ENCODE measurements at regions not wholly inside any gene's neighbourhood (a gene's known extent, or its start where the extent isn't known, plus 50 kb on each side); places are given as distances from the start of the nearest gene placed in this dataset.
A peak's percentile ranks its signal among the peaks of the same experiment; 100 is the strongest.

DNA sequence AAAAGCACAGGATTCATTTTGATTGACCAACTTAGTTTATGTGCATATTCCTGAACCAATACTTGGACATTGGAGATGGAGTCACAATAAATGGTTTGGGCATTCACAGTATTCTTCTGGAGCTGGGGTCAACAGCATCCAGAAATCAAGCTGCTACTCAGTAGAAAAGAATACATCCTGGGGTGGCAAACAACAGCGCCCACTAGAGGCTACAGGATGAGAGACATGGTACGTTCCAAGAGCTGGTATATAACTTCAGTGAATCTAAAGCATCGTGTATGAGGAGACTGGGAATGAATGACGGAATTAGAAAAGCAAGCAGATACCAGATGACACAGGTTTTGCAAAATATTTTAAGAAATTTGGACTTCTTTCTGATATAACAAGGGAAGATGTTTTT is 142.9 kb upstream of the FIGN start:
- no peak overlapping the region for H3K4me3 ChIP-seq (replicated peaks; ENCODE audit: low read depth, low read length)
- peak; percentile 42 for DNase-seq (ENCODE audit: low read depth)
- TF ChIP-seq, protein P1, sequence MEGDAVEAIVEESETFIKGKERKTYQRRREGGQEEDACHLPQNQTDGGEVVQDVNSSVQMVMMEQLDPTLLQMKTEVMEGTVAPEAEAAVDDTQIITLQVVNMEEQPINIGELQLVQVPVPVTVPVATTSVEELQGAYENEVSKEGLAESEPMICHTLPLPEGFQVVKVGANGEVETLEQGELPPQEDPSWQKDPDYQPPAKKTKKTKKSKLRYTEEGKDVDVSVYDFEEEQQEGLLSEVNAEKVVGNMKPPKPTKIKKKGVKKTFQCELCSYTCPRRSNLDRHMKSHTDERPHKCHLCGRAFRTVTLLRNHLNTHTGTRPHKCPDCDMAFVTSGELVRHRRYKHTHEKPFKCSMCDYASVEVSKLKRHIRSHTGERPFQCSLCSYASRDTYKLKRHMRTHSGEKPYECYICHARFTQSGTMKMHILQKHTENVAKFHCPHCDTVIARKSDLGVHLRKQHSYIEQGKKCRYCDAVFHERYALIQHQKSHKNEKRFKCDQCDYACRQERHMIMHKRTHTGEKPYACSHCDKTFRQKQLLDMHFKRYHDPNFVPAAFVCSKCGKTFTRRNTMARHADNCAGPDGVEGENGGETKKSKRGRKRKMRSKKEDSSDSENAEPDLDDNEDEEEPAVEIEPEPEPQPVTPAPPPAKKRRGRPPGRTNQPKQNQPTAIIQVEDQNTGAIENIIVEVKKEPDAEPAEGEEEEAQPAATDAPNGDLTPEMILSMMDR (IDR thresholded peaks at IDR 0.05; ENCODE audit: low read length, missing control alignments): peak; percentile 66

DNA sequence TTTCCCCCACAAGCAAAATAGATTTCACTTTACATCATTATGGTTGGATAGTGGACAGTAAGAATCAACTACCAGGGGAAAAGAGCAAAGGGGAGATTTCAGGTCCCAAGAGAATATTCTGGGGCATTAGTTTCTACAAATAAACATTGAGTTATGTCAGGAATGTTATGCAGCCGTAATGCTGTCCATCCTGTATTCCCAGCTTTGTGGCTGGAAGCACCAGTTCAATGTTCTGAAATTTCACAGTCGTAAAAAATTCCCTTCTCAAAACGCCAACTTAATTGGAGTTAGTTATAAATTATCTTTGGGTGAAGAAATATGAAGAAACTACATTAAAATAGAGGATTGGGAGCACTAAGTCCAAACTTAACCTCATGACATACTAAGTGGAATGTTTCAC is 141.5 kb upstream of the FIGN start:
- no peak overlapping the region for H3K4me3 ChIP-seq (replicated peaks; ENCODE audit: low read depth, low read length)
- DNase-seq (ENCODE audit: low read depth): peak; percentile 39
- TF ChIP-seq, protein P1 (IDR thresholded peaks at IDR 0.05; ENCODE audit: low read length, missing control alignments): no peak

DNA sequence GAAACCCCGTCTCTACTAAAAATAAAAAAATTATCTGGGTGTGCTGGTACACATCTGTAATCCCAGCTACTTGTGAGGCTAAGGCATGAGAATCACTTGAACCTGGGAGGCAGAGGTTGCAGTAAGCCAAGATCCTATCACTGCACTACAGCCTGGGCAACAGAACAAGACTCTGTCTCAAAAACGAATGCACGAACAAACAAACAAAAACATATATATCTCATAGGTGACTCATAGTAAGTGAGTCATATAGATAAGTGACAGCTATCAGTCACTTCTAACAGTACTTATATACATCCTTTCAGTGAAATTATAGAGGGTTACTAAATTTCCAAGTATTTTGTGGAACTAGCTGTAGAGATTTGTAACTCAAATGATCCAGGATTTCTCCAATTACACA is 127.3 kb upstream of the FIGN start:
- no peak for DNase-seq (ENCODE audit: low read depth)
- no peak overlapping the region for H3K4me3 ChIP-seq (replicated peaks; ENCODE audit: low read depth, low read length)

DNA sequence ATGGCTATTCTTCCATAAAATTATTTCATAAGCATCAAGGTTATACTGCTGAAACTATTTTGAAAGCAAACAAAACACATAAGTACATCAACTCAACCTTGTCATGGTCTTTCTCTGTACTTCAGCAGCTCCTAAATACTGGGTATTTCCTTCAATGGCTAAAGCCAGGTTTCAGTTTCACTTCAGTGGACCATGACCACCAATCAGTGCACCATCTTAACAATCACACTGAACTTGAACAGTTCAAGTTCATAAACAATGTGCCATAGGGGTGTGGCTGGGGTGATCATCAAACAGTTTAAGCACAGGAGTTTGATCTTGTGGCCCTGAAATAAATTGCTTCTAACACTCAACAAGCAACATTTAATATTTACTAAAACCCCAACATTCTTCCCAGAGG is 124.1 kb upstream of the FIGN start:
- DNase-seq (ENCODE audit: low read depth): no peak
- TF ChIP-seq, protein P1 (IDR thresholded peaks at IDR 0.05; ENCODE audit: low read length, missing control alignments): no peak
- H3K4me3 ChIP-seq (replicated peaks; ENCODE audit: low read depth, low read length): no peak overlapping the region

More for the DNA sequence above, 127.3 kb upstream of the FIGN start:
- TF ChIP-seq, protein P1 (IDR thresholded peaks at IDR 0.05; ENCODE audit: low read length, missing control alignments): no peak

DNA sequence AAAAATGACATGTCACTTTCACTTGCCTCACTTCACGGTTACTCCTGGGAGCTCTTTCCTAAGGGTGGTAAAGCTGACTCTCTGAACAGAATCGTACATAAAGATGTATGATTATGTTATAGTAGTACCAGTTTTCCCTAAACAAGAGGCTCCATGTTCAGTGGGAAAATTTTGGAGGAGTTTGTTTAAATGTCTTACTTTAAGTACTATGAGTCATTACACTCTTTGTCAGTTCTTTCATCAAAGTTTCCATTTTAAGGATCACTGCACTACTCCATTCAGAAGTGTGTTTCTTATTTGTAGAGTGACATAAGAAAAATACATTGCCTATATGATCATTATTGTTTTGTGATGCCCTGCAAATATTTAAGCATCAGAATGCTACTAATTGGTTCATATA is 121.1 kb upstream of the FIGN start:
- DNase-seq (ENCODE audit: low read depth): no peak
- TF ChIP-seq, protein P1 (IDR thresholded peaks at IDR 0.05; ENCODE audit: low read length, missing control alignments): no peak
- no peak overlapping the region for H3K4me3 ChIP-seq (replicated peaks; ENCODE audit: low read depth, low read length)

DNA sequence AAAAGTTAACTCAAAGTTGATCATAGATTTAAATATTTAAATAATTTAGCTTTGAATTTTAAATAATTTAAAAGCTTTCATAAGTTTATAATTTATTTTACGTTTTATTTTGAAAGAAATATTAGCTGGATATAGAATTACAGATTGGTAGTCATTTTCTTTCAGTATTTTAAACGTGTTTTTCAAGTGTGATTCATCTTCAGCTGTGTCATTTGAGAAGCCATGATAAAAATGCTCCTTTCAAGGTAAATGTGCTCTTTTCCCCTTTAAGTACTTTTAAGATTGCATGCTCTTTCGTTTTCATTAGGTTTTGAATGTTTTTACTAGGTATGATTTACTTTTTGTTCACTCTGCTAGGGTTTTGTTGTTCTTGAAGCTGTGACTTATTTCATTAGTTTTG is 116.8 kb upstream of the FIGN start:
- no peak for DNase-seq (ENCODE audit: low read depth)
- H3K4me3 ChIP-seq (replicated peaks; ENCODE audit: low read depth, low read length): no peak overlapping the region
- TF ChIP-seq, protein P1 (IDR thresholded peaks at IDR 0.05; ENCODE audit: low read length, missing control alignments): no peak

DNA sequence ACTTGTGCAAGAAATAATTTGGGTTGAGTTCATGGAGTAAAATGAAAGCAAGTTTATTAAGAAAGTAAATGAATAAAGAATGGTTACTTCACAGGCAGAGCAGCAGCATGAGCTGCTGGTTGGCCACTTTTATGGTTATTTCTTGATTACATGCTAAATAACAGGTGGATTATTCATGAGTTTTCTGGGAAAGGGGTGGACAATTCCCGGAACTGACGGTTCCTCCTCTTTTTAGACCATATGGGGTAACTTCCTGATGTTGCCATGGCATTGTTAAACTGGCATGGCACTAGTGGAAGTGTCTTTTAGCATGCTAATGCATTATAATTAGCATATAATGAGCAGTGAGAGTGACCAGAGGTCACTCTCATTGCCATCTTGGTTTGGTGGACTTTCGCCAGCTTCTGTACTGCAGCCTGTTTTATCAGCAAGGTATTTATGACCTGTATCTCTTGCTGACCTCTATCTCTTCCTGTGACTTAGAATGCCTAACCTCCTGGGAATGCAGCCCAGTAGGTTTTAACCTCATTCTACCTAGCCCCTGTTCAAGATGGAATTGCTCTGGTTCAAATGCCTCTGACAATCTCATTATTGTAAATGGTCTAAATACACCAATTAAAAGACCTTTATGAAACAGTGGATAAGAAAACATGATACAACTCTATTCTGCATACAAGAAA is 114.1 kb upstream of the FIGN start:
- H3K4me3 ChIP-seq (replicated peaks; ENCODE audit: low read depth, low read length): no peak overlapping the region
- TF ChIP-seq, protein P1 (IDR thresholded peaks at IDR 0.05; ENCODE audit: low read length, missing control alignments): no peak
- DNase-seq (ENCODE audit: low read depth): peak; percentile 5
